NB4 (cell line): ENCODE measurements at regions not wholly inside any gene's neighbourhood (a gene's known extent, or its start where the extent isn't known, plus 50 kb on each side); places are given as distances from the start of the nearest gene placed in this dataset.

ENCODE experiments used
- DNase-seq: peaks from one replicate; pipeline ENCODE4 v3.0.0; 2010; ENCODE audit warnings: low read depth
- H3K4me3 ChIP-seq: one replicate; pipeline ENCODE4 v1.5.1; 2011; ENCODE audit warnings: mild to moderate bottlenecking, low read depth, low read length, moderate library complexity
- CTCF ChIP-seq: IDR thresholded peaks from one replicate; pipeline ENCODE4 v1.5.1; 2012; ENCODE audit warnings: low read depth, low read length
- MAX ChIP-seq: IDR thresholded peaks from 2 replicates; pipeline ENCODE4 v1.6.1; 2011; ENCODE audit warnings: low read depth, low read length
- MYC ChIP-seq: IDR thresholded peaks from 2 replicates; pipeline ENCODE4 v1.6.1; 2011; ENCODE audit warnings: low read depth, low read length
- POLR2A ChIP-seq: IDR thresholded peaks from 2 replicates; pipeline ENCODE4 v1.6.1; 2011; ENCODE audit warnings: mild to moderate bottlenecking; ENCODE audit not compliant: insufficient read length; ENCODE audit errors: extremely low read depth

GRCh38 chr6:157759028-157759427 lies 64.0 kb upstream of the SNX9 start:
- no peak for DNase-seq
- no peak overlapping the region for H3K4me3 ChIP-seq
- TF ChIP-seq CTCF (no peak), POLR2A (no peak), MYC (no peak), MAX (no peak)

- no peak for DNase-seq
- no peak overlapping the region for H3K4me3 ChIP-seq
- no peak for TF ChIP-seq MAX
- no peak for TF ChIP-seq MYC
- no peak for TF ChIP-seq POLR2A
- TF ChIP-seq CTCF = no peak
Observed at GRCh38 chr6:157760137-157760536, 62.9 kb upstream of the SNX9 start.

DNA sequence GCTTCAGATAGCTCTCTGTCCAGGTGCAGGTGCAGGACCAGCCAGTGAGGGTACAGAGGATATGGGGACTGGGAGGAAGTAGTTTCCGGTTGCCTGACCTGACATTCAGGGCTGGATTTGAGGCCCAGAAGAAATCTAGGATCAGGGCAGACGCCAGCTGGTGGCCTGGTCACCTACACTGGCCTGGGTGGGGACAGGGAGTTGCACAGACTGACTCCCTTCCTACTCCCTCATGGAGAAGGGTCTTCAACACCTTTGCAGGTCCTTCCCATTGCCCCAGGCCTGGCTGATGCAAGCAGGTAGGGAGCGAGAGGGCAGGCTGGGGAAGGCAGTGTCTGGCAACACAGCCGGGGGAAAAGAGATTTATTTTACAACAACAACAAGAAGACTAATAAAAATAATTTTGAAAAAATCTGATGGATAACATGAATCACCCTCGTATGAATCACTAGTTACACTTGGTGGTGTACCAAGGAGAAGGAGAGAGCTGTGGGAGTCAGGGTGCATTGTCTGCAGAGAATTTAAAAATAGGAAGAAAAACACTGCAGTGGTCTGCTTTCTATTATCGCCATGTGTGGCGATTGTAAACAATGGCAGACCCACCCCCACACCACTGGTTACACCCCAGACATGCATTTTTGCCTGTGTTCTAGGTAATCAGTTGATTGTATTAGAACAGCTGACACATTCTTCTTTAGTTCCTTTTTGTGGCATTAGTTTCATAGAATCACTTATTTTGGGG lies 62.3 kb upstream of the SNX9 start:
- no peak overlapping the region for H3K4me3 ChIP-seq
- TF ChIP-seq CTCF (no peak), MAX (no peak), POLR2A (no peak), MYC (no peak)
- DNase-seq = peak; percentile 53

DNA sequence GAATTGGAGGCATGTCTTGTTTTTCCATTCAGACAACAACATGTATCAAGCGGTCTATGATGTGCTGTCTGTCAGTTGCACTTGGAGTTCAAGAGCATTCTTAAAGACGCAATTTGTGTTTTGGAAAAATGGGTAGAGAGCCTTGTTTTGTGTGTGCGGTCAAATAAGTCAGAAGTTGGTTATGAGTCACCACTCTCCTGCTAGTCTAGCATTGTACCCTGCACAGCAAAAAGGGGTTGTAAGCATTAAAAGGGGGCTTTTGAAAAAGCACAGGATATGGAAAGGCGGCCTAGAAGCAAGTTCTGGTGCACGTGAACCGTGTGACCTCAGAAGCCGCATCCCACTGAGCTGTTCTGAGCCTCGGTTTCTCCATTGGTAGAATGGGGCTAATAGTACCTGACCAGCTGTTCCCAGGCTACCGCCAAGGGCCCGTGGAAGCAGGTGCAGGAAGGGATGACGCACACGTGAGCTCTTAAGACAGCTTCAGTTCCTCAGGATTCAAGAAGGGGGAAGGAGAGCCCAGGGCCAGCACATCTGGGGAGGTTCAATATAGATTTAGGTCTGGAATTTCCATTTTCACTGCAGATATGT lies 61.6 kb upstream of the SNX9 start:
- TF ChIP-seq POLR2A = no peak
- no peak for TF ChIP-seq MAX
- no peak for TF ChIP-seq CTCF
- TF ChIP-seq MYC = no peak
- peak; percentile 59 for DNase-seq
- H3K4me3 ChIP-seq = no peak overlapping the region

- TF ChIP-seq CTCF (no peak), MAX (no peak), MYC (no peak), POLR2A (no peak)
- DNase-seq = no peak
- H3K4me3 ChIP-seq = no peak overlapping the region
Observed at GRCh38 chr6:157761926-157762325, 61.1 kb upstream of the SNX9 start.
